H9 (cell line): ENCODE measurements at regions not wholly inside any gene's neighbourhood (a gene's known extent, or its start where the extent isn't known, plus 50 kb on each side); places are given as distances from the start of the nearest gene placed in this dataset.

Source experiments
- DNase-seq: peaks from one replicate; pipeline ENCODE4 v3.0.0-alpha.2; 2017
- H2AFZ ChIP-seq: one replicate; pipeline ENCODE4 v1.6.1; 2013; ENCODE audit warnings: mild to moderate bottlenecking, low read length, control low read depth, moderate library complexity
- H2AK5ac ChIP-seq: 2 replicates; pipeline ENCODE4 v1.6.1; 2013; ENCODE audit warnings: low read length, control low read depth, mixed read lengths; ENCODE audit not compliant: insufficient read length
- H2BK120ac ChIP-seq: one replicate; pipeline ENCODE4 v1.6.1; 2013; ENCODE audit warnings: low read depth, mild to moderate bottlenecking, low read length, control low read depth, inconsistent platforms; ENCODE audit not compliant: poor library complexity, severe bottlenecking
- H2BK12ac ChIP-seq: 2 replicates; pipeline ENCODE4 v1.6.1; 2013; ENCODE audit warnings: low read length, control low read depth, mixed read lengths, low read depth; ENCODE audit not compliant: insufficient read length
- H2BK15ac ChIP-seq: 2 replicates; pipeline ENCODE4 v1.6.1; 2013; ENCODE audit warnings: low read depth, low read length, control low read depth
- H2BK20ac ChIP-seq: one replicate; pipeline ENCODE4 v1.6.1; 2013; ENCODE audit warnings: low read depth, mild to moderate bottlenecking, low read length, control low read depth, inconsistent platforms; ENCODE audit not compliant: poor library complexity, severe bottlenecking
- H2BK5ac ChIP-seq: 2 replicates; pipeline ENCODE4 v1.6.1; 2013; ENCODE audit warnings: low read length, control low read depth, mixed read lengths; ENCODE audit not compliant: insufficient read length
- H3K14ac ChIP-seq: 2 replicates; pipeline ENCODE4 v1.6.1; 2013; ENCODE audit warnings: low read length, control low read depth; ENCODE audit not compliant: insufficient read depth
- H3K18ac ChIP-seq: 2 replicates; pipeline ENCODE4 v1.6.1; 2013; ENCODE audit warnings: low read depth, mild to moderate bottlenecking, mixed read lengths, low read length, control low read depth; ENCODE audit not compliant: insufficient read length
- H3K23ac ChIP-seq: 2 replicates; pipeline ENCODE4 v1.6.1; 2013; ENCODE audit warnings: low read length, control low read depth, mixed read lengths, low read depth; ENCODE audit not compliant: insufficient read length
- H3K23me2 ChIP-seq: 2 replicates; pipeline ENCODE4 v1.6.1; 2013; ENCODE audit warnings: low read depth, mild to moderate bottlenecking, mixed read lengths, low read length, control low read depth; ENCODE audit not compliant: insufficient read length, poor library complexity, severe bottlenecking
- H3K27ac ChIP-seq: 2 replicates; pipeline ENCODE4 v1.5.1; 2013; ENCODE audit warnings: low read length, control low read depth, mixed read lengths, low read depth; ENCODE audit not compliant: insufficient read length
- H3K27me3 ChIP-seq: 2 replicates; pipeline ENCODE4 v1.6.1; 2013; ENCODE audit warnings: low read length, control low read depth, inconsistent platforms; ENCODE audit not compliant: insufficient read depth
- H3K4ac ChIP-seq: 2 replicates; pipeline ENCODE4 v1.6.1; 2013; ENCODE audit warnings: low read depth, mild to moderate bottlenecking, control low read depth, inconsistent platforms, low read length, moderate library complexity
- H3K4me1 ChIP-seq: 2 replicates; pipeline ENCODE4 v1.6.1; 2013; ENCODE audit warnings: low read length, control low read depth, inconsistent platforms; ENCODE audit not compliant: insufficient read depth
- H3K4me2 ChIP-seq: 2 replicates; pipeline ENCODE4 v1.6.1; 2013; ENCODE audit warnings: low read length, control low read depth, mixed read lengths; ENCODE audit not compliant: insufficient read length, insufficient read depth
- H3K56ac ChIP-seq: 2 replicates; pipeline ENCODE4 v1.6.1; 2013; ENCODE audit warnings: low read depth, mild to moderate bottlenecking, mixed read lengths, low read length, control low read depth; ENCODE audit not compliant: insufficient read length
- H3K79me1 ChIP-seq: 2 replicates; pipeline ENCODE4 v1.6.1; 2013; ENCODE audit warnings: low read depth, mild to moderate bottlenecking, moderate library complexity, low read length, control low read depth, inconsistent platforms; ENCODE audit not compliant: insufficient read depth, poor library complexity, severe bottlenecking
- H3K79me2 ChIP-seq: 2 replicates; pipeline ENCODE4 v1.6.1; 2013; ENCODE audit warnings: low read length, control low read depth, inconsistent platforms; ENCODE audit not compliant: insufficient read depth
- H3K9ac ChIP-seq: 2 replicates; pipeline ENCODE4 v1.6.1; 2013; ENCODE audit warnings: low read length, control low read depth, mixed read lengths; ENCODE audit not compliant: insufficient read length; ENCODE audit errors: extremely low read depth
- H3K9me3 ChIP-seq: one replicate; pipeline ENCODE4 v1.6.1; 2013; ENCODE audit warnings: low read depth, low read length, inconsistent platforms; ENCODE audit not compliant: control insufficient read depth
- H3T11ph ChIP-seq: one replicate; pipeline ENCODE4 v1.6.1; 2013; ENCODE audit warnings: mild to moderate bottlenecking, low read length, control low read depth, inconsistent platforms
- H4K20me1 ChIP-seq: one replicate; pipeline ENCODE4 v1.6.1; 2013; ENCODE audit not compliant: control insufficient read depth, insufficient read length, insufficient read depth
- H4K5ac ChIP-seq: 2 replicates; pipeline ENCODE4 v1.6.1; 2013; ENCODE audit warnings: low read depth, mild to moderate bottlenecking, mixed read lengths, low read length, control low read depth; ENCODE audit not compliant: insufficient read length
- H4K8ac ChIP-seq: replicated peaks from 2 replicates; pipeline ENCODE4 v1.6.1; 2013; ENCODE audit warnings: low read length, control low read depth, mixed read lengths, low read depth; ENCODE audit not compliant: insufficient read length
- H4K91ac ChIP-seq: 2 replicates; pipeline ENCODE4 v1.6.1; 2013; ENCODE audit warnings: low read depth, mild to moderate bottlenecking, moderate library complexity, mixed read lengths, low read length, control low read depth; ENCODE audit not compliant: insufficient read length
- H3K27ac Mint-ChIP-seq, 3 experiments: 2 replicates in 2 of 3; 3 replicates in 1 of 3; pipeline ENCODE4 v1.8.0; 2020 to 2021; ENCODE audit warnings: mixed read lengths in 3 of 3, mild to moderate bottlenecking in 1 of 3, moderate library complexity in 1 of 3
- H3K27me3 Mint-ChIP-seq: 2 replicates; pipeline ENCODE4 v1.8.0; 2021; ENCODE audit warnings: low read depth, mild to moderate bottlenecking, moderate library complexity, mixed read lengths
- H3K36me3 Mint-ChIP-seq, 3 experiments: 2 replicates in 2 of 3; 3 replicates in 1 of 3; pipeline ENCODE4 v1.8.0; 2020 to 2021; ENCODE audit warnings: low read depth in 3 of 3, mixed read lengths in 3 of 3; ENCODE audit not compliant: insufficient read depth in 1 of 3
- H3K4me1 Mint-ChIP-seq, 2 experiments: 2 replicates each; pipeline ENCODE4 v1.8.0; 2020; ENCODE audit warnings: mixed read lengths in 2 of 2
- H3K4me3 Mint-ChIP-seq, 2 experiments: 2 replicates in 1 of 2; 3 replicates in 1 of 2; pipeline ENCODE4 v1.8.0; 2020 to 2021; ENCODE audit warnings: mild to moderate bottlenecking in 2 of 2, mixed read lengths in 2 of 2, moderate library complexity in 1 of 2
- H3K9me3 Mint-ChIP-seq, 2 experiments: 2 replicates in 1 of 2; 3 replicates in 1 of 2; pipeline ENCODE4 v1.8.0; 2020; ENCODE audit warnings: mild to moderate bottlenecking in 2 of 2, mixed read lengths in 2 of 2, moderate library complexity in 1 of 2
- WGBS: extraction: QIAGEN DNeasy Blood & Tissue Kit; methylation state at CpG from one replicate; pipeline ENCODE4 v1.1.7; 2013; ENCODE audit warnings: missing lambda C conversion rate, low lambda C conversion rate, mixed read lengths; ENCODE audit not compliant: insufficient read length; ENCODE audit errors: extremely low coverage; 5-methylcytosine and 5-hydroxymethylcytosine counted together
- TF ChIP-seq, protein P1 (sequence below): fragments of 200-600 bp; sonication (generic); conservative IDR thresholded peaks from 3 replicates; pipeline ENCODE4 v1.8.0; 2021; ENCODE audit warnings: antibody characterized with exemption, mild to moderate bottlenecking

DNA sequence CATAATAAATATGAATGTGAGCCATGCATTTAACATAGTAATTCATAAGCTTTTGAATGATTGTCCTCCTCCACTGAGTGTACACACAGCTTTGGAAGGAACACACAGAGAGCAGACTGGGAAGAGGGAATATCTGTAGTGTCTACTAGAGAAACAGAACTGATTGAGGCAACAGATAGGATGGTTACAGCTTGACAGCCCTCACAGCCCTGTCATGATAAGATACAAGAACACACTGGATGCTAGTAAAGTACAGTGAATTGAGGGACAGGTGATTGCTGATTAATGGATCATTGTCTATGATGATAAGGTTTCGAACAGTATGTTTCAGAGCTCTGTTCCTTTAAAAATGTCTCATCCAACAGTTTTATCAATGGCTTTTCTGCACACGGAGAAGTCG is 383.4 kb upstream of the GBE1 start:
- H3K4me1 ChIP-seq: no peaks in the 10 kb centered on the region
- no peak overlapping the region for H2AFZ ChIP-seq
- H3K27me3 ChIP-seq: no peaks in the 10 kb centered on the region
- H3K27ac ChIP-seq: no peak overlapping the region
- no peak overlapping the region for H2BK20ac ChIP-seq
- H2BK12ac ChIP-seq: no peak overlapping the region
- H3T11ph ChIP-seq: no peak overlapping the region
- H3K23ac ChIP-seq: no peak overlapping the region
- H4K5ac ChIP-seq: no peak overlapping the region
- H2BK120ac ChIP-seq: no peak overlapping the region
- H3K4me2 ChIP-seq: no peak overlapping the region
- no peak overlapping the region for H2BK15ac ChIP-seq
- H3K23me2 ChIP-seq: no peaks in the 10 kb centered on the region
- H3K4ac ChIP-seq: no peak overlapping the region
- no peaks in the 10 kb centered on the region for H3K36me3 Mint-ChIP-seq
- H3K4me3 Mint-ChIP-seq: no peak overlapping the region
- H3K9ac ChIP-seq: no peak overlapping the region
- H3K4me1 Mint-ChIP-seq: peaks cover 0 to 4% of the 10 kb centered on the region in 2 experiments; a peak in 1 of 4 replicates
- H3K79me2 ChIP-seq: no peaks in the 10 kb centered on the region
- no CpG with 5 or more reads among the region's 3 CpGs for WGBS
- H4K8ac ChIP-seq: no peak overlapping the region
- H3K9me3 Mint-ChIP-seq: no peaks in the 10 kb centered on the region
- no peak overlapping the region for H3K18ac ChIP-seq
- no peak for DNase-seq
- H4K91ac ChIP-seq: no peak overlapping the region
- H3K27me3 Mint-ChIP-seq: no peaks in the 10 kb centered on the region
- no peak overlapping the region for H3K14ac ChIP-seq
- no peak overlapping the region for H2BK5ac ChIP-seq
- no peak overlapping the region for H3K56ac ChIP-seq
- TF ChIP-seq, protein P1, sequence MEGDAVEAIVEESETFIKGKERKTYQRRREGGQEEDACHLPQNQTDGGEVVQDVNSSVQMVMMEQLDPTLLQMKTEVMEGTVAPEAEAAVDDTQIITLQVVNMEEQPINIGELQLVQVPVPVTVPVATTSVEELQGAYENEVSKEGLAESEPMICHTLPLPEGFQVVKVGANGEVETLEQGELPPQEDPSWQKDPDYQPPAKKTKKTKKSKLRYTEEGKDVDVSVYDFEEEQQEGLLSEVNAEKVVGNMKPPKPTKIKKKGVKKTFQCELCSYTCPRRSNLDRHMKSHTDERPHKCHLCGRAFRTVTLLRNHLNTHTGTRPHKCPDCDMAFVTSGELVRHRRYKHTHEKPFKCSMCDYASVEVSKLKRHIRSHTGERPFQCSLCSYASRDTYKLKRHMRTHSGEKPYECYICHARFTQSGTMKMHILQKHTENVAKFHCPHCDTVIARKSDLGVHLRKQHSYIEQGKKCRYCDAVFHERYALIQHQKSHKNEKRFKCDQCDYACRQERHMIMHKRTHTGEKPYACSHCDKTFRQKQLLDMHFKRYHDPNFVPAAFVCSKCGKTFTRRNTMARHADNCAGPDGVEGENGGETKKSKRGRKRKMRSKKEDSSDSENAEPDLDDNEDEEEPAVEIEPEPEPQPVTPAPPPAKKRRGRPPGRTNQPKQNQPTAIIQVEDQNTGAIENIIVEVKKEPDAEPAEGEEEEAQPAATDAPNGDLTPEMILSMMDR: no peak
- no peak overlapping the region for H3K27ac Mint-ChIP-seq
- no peaks in the 10 kb centered on the region for H3K79me1 ChIP-seq
- H3K9me3 ChIP-seq: no peaks in the 10 kb centered on the region
- H2AK5ac ChIP-seq: no peak overlapping the region
- no peaks in the 10 kb centered on the region for H4K20me1 ChIP-seq
